OCI-LY7 (cell line): ENCODE measurements at regions not wholly inside any gene's neighbourhood (a gene's known extent, or its start where the extent isn't known, plus 50 kb on each side); places are given as distances from the start of the nearest gene placed in this dataset.

Experiments
- CTCF ChIP-seq: fragments of 200-600 bp; sonication (generic); conservative IDR thresholded peaks from 2 replicates; pipeline ENCODE4 v1.5.1; 2014; ENCODE audit warnings: mild to moderate bottlenecking, antibody characterized with exemption, low read length, moderate library complexity, mixed read lengths
- EZH2phosphoT487 ChIP-seq: fragments of 200-600 bp; sonication (generic); IDR thresholded peaks from 2 replicates; pipeline ENCODE4 v1.6.1; 2018; ENCODE audit warnings: low read depth, borderline replicate concordance, mild to moderate bottlenecking, mixed run types, antibody characterized with exemption, low read length, moderate library complexity, mixed read lengths

GRCh38 chr6:9535106-9535505 is 879.8 kb downstream of the TFAP2A start:
- TF ChIP-seq CTCF (no peak), EZH2phosphoT487 (no peak)
